Neural cell (in vitro differentiated cells): ENCODE measurements at regions not wholly inside any gene's neighbourhood (a gene's known extent, or its start where the extent isn't known, plus 50 kb on each side); places are given as distances from the start of the nearest gene placed in this dataset.

Experiments
- H2AFZ ChIP-seq: fragments of 200-600, 300-800 bp; sonication (generic), shearing (Covaris generic); 2 replicates; pipeline ENCODE4 v1.6.0; 2014; ENCODE audit warnings: low read depth, mild to moderate bottlenecking, antibody characterized with exemption, low read length, moderate library complexity
- H3F3A ChIP-seq: fragments of 200-600 bp; shearing (Covaris generic); 2 replicates; pipeline ENCODE4 v1.6.1; 2016; ENCODE audit warnings: mild to moderate bottlenecking, moderate library complexity, mixed read lengths, antibody characterized with exemption, low read length; ENCODE audit not compliant: insufficient read depth, poor library complexity, severe bottlenecking
- H3K27ac ChIP-seq: fragments of 200-600, 300-800 bp; sonication (generic), shearing (Covaris generic); 2 replicates; pipeline ENCODE4 v1.5.1; 2014; ENCODE audit warnings: mild to moderate bottlenecking, low read length, moderate library complexity
- H3K27me3 ChIP-seq: fragments of 300-800, 200-600 bp; sonication (generic), shearing (Covaris generic); 2 replicates; pipeline ENCODE4 v1.6.0; 2014; ENCODE audit warnings: mild to moderate bottlenecking, low read depth, low read length, moderate library complexity; ENCODE audit not compliant: insufficient read depth
- H3K36me3 ChIP-seq: fragments of 300-800, 200-600 bp; sonication (generic), shearing (Covaris generic); 2 replicates; pipeline ENCODE4 v1.5.1; 2014; ENCODE audit warnings: mild to moderate bottlenecking, antibody characterized with exemption, low read length, moderate library complexity; ENCODE audit not compliant: insufficient read depth
- H3K4me2 ChIP-seq: fragments of 300-800, 200-600 bp; sonication (generic), shearing (Covaris generic); 2 replicates; pipeline ENCODE4 v1.6.0; 2014; ENCODE audit warnings: mild to moderate bottlenecking, low read length
- H3K4me3 ChIP-seq: fragments of 300-800, 200-600 bp; sonication (generic), shearing (Covaris generic); 2 replicates; pipeline ENCODE4 v1.5.1; 2014; ENCODE audit warnings: mild to moderate bottlenecking, low read length, moderate library complexity
- H3K79me2 ChIP-seq: fragments of 200-600 bp; shearing (Covaris generic); replicated peaks from 2 replicates; pipeline ENCODE4 v1.6.0; 2014; ENCODE audit warnings: mild to moderate bottlenecking, low read length, moderate library complexity; ENCODE audit not compliant: insufficient read depth
- H3K9ac ChIP-seq: fragments of 300-800, 200-600 bp; sonication (generic), shearing (Covaris generic); 2 replicates; pipeline ENCODE4 v1.6.1; 2016; ENCODE audit warnings: mild to moderate bottlenecking, low read length, mixed read lengths
- H3K9me2 ChIP-seq: fragments of 200-600 bp; shearing (Covaris generic); 2 replicates; pipeline ENCODE4 v1.6.1; 2016; ENCODE audit warnings: mild to moderate bottlenecking, low read length, mixed read lengths; ENCODE audit not compliant: insufficient read depth
- H3K9me3 ChIP-seq: fragments of 200-600, 300-800 bp; sonication (generic), shearing (Covaris generic); 2 replicates; pipeline ENCODE4 v1.6.1; 2016; ENCODE audit warnings: mild to moderate bottlenecking, mixed run types, low read length, moderate library complexity, mixed read lengths
- H4K20me1 ChIP-seq: fragments of 200-600 bp; shearing (Covaris generic); 2 replicates; pipeline ENCODE4 v1.6.1; 2016; ENCODE audit warnings: mild to moderate bottlenecking, mixed run types; ENCODE audit not compliant: insufficient read depth
- EP300 ChIP-seq: fragments of 450-650 bp; conservative IDR thresholded peaks from 2 replicates; pipeline ENCODE4 v1.6.1; 2014; ENCODE audit warnings: antibody characterized with exemption, mild to moderate bottlenecking, moderate library complexity; ENCODE audit not compliant: poor library complexity, severe bottlenecking
- EZH2 ChIP-seq: fragments of 200-600, 300-800 bp; shearing (Covaris generic), sonication (generic); IDR thresholded peaks from 2 replicates; pipeline ENCODE4 v1.6.1; 2014; ENCODE audit warnings: antibody characterized with exemption, low read length, borderline replicate concordance, mild to moderate bottlenecking; ENCODE audit not compliant: insufficient read depth, poor library complexity, severe bottlenecking
- MXI1 ChIP-seq: fragments of 450-650 bp; conservative IDR thresholded peaks from 2 replicates; pipeline ENCODE4 v1.6.1; 2014; ENCODE audit warnings: antibody characterized with exemption, mild to moderate bottlenecking; ENCODE audit not compliant: poor library complexity, severe bottlenecking
- POLR2AphosphoS5 ChIP-seq: IDR thresholded peaks from 2 replicates; pipeline ENCODE4 v1.6.1; 2012
- RAD21 ChIP-seq: fragments of 450-650 bp; conservative IDR thresholded peaks from 2 replicates; pipeline ENCODE4 v1.6.1; 2014; ENCODE audit warnings: antibody characterized with exemption, mild to moderate bottlenecking, moderate library complexity
- SMC3 ChIP-seq: fragments of 450-650 bp; conservative IDR thresholded peaks from 2 replicates; pipeline ENCODE4 v1.6.1; 2014; ENCODE audit warnings: antibody characterized with exemption, mild to moderate bottlenecking, moderate library complexity; ENCODE audit not compliant: poor library complexity
- TAF1 ChIP-seq: IDR thresholded peaks from 2 replicates; pipeline ENCODE4 v1.6.1; 2012; ENCODE audit warnings: low read depth
- TF ChIP-seq, protein P1 (sequence below): fragments of 450-650 bp; IDR thresholded peaks from 2 replicates; pipeline ENCODE4 v1.5.1; 2014; ENCODE audit warnings: antibody characterized with exemption, mild to moderate bottlenecking, moderate library complexity; ENCODE audit not compliant: poor library complexity, severe bottlenecking
- TF ChIP-seq, protein P2 (sequence below): IDR thresholded peaks from 2 replicates; pipeline ENCODE4 v1.6.1; 2012; ENCODE audit warnings: borderline replicate concordance

GRCh38 chr5:159571501-159572244 is 241.4 kb upstream of the IL12B start:
- TF ChIP-seq POLR2AphosphoS5 (no peak), RAD21 (no peak), EP300 (no peak), EZH2 (no peak), MXI1 (no peak), TAF1 (no peak), SMC3 (no peak)
- TF ChIP-seq, protein P1, sequence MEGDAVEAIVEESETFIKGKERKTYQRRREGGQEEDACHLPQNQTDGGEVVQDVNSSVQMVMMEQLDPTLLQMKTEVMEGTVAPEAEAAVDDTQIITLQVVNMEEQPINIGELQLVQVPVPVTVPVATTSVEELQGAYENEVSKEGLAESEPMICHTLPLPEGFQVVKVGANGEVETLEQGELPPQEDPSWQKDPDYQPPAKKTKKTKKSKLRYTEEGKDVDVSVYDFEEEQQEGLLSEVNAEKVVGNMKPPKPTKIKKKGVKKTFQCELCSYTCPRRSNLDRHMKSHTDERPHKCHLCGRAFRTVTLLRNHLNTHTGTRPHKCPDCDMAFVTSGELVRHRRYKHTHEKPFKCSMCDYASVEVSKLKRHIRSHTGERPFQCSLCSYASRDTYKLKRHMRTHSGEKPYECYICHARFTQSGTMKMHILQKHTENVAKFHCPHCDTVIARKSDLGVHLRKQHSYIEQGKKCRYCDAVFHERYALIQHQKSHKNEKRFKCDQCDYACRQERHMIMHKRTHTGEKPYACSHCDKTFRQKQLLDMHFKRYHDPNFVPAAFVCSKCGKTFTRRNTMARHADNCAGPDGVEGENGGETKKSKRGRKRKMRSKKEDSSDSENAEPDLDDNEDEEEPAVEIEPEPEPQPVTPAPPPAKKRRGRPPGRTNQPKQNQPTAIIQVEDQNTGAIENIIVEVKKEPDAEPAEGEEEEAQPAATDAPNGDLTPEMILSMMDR, result no peak
- TF ChIP-seq, protein P2, sequence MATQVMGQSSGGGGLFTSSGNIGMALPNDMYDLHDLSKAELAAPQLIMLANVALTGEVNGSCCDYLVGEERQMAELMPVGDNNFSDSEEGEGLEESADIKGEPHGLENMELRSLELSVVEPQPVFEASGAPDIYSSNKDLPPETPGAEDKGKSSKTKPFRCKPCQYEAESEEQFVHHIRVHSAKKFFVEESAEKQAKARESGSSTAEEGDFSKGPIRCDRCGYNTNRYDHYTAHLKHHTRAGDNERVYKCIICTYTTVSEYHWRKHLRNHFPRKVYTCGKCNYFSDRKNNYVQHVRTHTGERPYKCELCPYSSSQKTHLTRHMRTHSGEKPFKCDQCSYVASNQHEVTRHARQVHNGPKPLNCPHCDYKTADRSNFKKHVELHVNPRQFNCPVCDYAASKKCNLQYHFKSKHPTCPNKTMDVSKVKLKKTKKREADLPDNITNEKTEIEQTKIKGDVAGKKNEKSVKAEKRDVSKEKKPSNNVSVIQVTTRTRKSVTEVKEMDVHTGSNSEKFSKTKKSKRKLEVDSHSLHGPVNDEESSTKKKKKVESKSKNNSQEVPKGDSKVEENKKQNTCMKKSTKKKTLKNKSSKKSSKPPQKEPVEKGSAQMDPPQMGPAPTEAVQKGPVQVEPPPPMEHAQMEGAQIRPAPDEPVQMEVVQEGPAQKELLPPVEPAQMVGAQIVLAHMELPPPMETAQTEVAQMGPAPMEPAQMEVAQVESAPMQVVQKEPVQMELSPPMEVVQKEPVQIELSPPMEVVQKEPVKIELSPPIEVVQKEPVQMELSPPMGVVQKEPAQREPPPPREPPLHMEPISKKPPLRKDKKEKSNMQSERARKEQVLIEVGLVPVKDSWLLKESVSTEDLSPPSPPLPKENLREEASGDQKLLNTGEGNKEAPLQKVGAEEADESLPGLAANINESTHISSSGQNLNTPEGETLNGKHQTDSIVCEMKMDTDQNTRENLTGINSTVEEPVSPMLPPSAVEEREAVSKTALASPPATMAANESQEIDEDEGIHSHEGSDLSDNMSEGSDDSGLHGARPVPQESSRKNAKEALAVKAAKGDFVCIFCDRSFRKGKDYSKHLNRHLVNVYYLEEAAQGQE, result no peak
- Histone ChIP-seq H2AFZ (no peak overlapping the region), H3F3A (no peaks in the 10 kb centered on the region)

GRCh38 chr5:159576902-159577301 is 246.6 kb upstream of the IL12B start:
- TF ChIP-seq, protein P2, result no peak
- no peak for TF ChIP-seq TAF1
- no peak for TF ChIP-seq MXI1
- no peak for TF ChIP-seq EZH2
- TF ChIP-seq RAD21, result no peak
- no peak for TF ChIP-seq EP300
- Histone ChIP-seq H3K27me3 (no peaks in the 10 kb centered on the region), H3K4me2 (no peak overlapping the region), H3K27ac (no peak overlapping the region), H3K9ac (no peak overlapping the region), H2AFZ (no peak overlapping the region), H3K79me2 (no peaks in the 10 kb centered on the region), H3F3A (no peaks in the 10 kb centered on the region), H3K36me3 (no peaks in the 10 kb centered on the region), H3K9me3 (no peaks in the 10 kb centered on the region), H4K20me1 (no peaks in the 10 kb centered on the region), H3K9me2 (no peaks in the 10 kb centered on the region), H3K4me3 (no peak overlapping the region)

More at GRCh38 chr5:159571501-159572244, 241.4 kb upstream of the IL12B start:
- no peak overlapping the region for H3K4me2 ChIP-seq
- no peaks in the 10 kb centered on the region for H3K79me2 ChIP-seq
- no peaks in the 10 kb centered on the region for H3K9me2 ChIP-seq
- no peaks in the 10 kb centered on the region for H3K9me3 ChIP-seq
- H3K27me3 ChIP-seq, result no peaks in the 10 kb centered on the region
- H3K4me3 ChIP-seq, result no peak overlapping the region
- H4K20me1 ChIP-seq, result no peaks in the 10 kb centered on the region
- no peak overlapping the region for H3K27ac ChIP-seq
- H3K36me3 ChIP-seq, result no peaks in the 10 kb centered on the region
- no peak overlapping the region for H3K9ac ChIP-seq
